ENCODE measurements at regions not wholly inside any gene's neighbourhood (a gene's known extent, or its start where the extent isn't known, plus 50 kb on each side); places are given as distances from the start of the nearest gene placed in this dataset.

- H3K9ac ChIP-seq (ENCODE audit: low read length) = no peak overlapping the region
- 100% methylated on average over 1 of the region's 3 CpGs for WGBS (ENCODE audit: insufficient coverage)
- no peak overlapping the region for H3K4me2 ChIP-seq (replicated peaks; ENCODE audit: low read depth, low read length, poor library complexity, severe bottlenecking)
- intact Hi-C loops (cut with micrococcal nuclease) = no loop called here
- ATAC-seq (ENCODE audit: low read depth) (no peak), DNase-seq (no peak)
- no peaks in the 10 kb centered on the region for H3K79me2 ChIP-seq (ENCODE audit: control insufficient read depth, insufficient read depth, low read length)
- no peak overlapping the region for H3K4me3 ChIP-seq (ENCODE audit: control extremely low read depth in 1 of 5, extremely low read depth in 1 of 5, insufficient read depth in 1 of 5, low read depth in 2 of 5, low read length in 4 of 5)
- H4K20me1 ChIP-seq (ENCODE audit: control insufficient read depth, insufficient read depth, low read length, poor library complexity, severe bottlenecking) = no peaks in the 10 kb centered on the region
- no peak overlapping the region for H2AFZ ChIP-seq (ENCODE audit: insufficient read depth, low read depth, low read length, poor library complexity, severe bottlenecking)
- Mint-ChIP-seq H3K27ac (no peak overlapping the region), H3K27me3 (peaks cover 3% of the 10 kb centered on the region), H3K4me3 (no peak overlapping the region), H3K9me3 (ENCODE audit: insufficient read depth) (peaks cover 6% of the 10 kb centered on the region), H3K4me1 (no peaks in the 10 kb centered on the region)
- no peak overlapping the region for H3K27ac ChIP-seq (ENCODE audit: low read length in 2 of 2)
- TF ChIP-seq, protein P1, sequence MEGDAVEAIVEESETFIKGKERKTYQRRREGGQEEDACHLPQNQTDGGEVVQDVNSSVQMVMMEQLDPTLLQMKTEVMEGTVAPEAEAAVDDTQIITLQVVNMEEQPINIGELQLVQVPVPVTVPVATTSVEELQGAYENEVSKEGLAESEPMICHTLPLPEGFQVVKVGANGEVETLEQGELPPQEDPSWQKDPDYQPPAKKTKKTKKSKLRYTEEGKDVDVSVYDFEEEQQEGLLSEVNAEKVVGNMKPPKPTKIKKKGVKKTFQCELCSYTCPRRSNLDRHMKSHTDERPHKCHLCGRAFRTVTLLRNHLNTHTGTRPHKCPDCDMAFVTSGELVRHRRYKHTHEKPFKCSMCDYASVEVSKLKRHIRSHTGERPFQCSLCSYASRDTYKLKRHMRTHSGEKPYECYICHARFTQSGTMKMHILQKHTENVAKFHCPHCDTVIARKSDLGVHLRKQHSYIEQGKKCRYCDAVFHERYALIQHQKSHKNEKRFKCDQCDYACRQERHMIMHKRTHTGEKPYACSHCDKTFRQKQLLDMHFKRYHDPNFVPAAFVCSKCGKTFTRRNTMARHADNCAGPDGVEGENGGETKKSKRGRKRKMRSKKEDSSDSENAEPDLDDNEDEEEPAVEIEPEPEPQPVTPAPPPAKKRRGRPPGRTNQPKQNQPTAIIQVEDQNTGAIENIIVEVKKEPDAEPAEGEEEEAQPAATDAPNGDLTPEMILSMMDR (IDR thresholded peaks at IDR 0.05) = no peak
- H3K36me3 ChIP-seq (replicated peaks in 1 of 2; ENCODE audit: control extremely low read depth in 1 of 2, control insufficient read depth in 1 of 2, extremely low read depth in 1 of 2, insufficient read depth in 2 of 2, low read length in 1 of 2) = no peaks in the 10 kb centered on the region
- H3K4me1 ChIP-seq (ENCODE audit: control insufficient read depth in 2 of 2, insufficient read depth in 2 of 2, low read length in 2 of 2) = no peaks in the 10 kb centered on the region
- peaks cover 0 to 12% (median 8%) of the 10 kb centered on the region in 3 donors for H3K9me3 ChIP-seq (ENCODE audit: control extremely low read depth in 1 of 3, control insufficient read depth in 2 of 3, insufficient read depth in 1 of 3, low read length in 2 of 3)
- CTCF ChIA-PET = no interaction called here
- POLR2A ChIA-PET = no interaction called here
- peaks cover 0 to 3% (median 0%) of the 10 kb centered on the region in 4 experiments for H3K27me3 ChIP-seq (replicated peaks in 1 of 4; ENCODE audit: control extremely low read depth in 1 of 4, control insufficient read depth in 3 of 4, insufficient read depth in 4 of 4, low read length in 3 of 4)
These were observed 546.0 kb downstream of the MN1 start for GRCh38 chr22:27255580-27255979.

DNA sequence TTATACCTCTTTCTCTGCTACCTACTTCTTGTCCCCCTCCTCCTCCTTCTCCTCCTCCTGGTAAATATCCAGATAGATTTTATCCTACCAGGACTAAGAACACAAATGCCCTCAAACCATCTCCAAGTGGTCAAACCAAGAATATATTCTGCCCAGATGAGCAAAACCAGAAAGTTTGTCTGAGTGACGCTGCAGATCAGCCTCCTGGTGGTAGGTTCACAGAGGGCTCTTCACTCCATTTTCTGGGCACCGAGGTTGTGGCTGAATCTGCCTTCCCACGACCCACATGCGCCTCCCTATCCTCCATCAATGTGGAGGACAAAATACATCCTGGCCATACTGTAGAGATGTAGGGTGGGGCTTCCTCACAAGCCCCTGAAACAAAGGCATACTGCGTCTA is 543.6 kb downstream of the MN1 start:
- H3K27me3 ChIP-seq (replicated peaks in 1 of 4; ENCODE audit: control extremely low read depth in 1 of 4, control insufficient read depth in 3 of 4, insufficient read depth in 4 of 4, low read length in 3 of 4) = peaks cover 0 to 3% (median 0%) of the 10 kb centered on the region in 4 experiments
- ATAC-seq (ENCODE audit: low read depth) (no peak), DNase-seq (no peak)
- Mint-ChIP-seq H3K27me3 (peaks cover 3% of the 10 kb centered on the region), H3K4me1 (no peaks in the 10 kb centered on the region), H3K27ac (no peak overlapping the region), H3K9me3 (ENCODE audit: insufficient read depth) (peaks cover 6% of the 10 kb centered on the region), H3K4me3 (no peak overlapping the region)
- H3K79me2 ChIP-seq (ENCODE audit: control insufficient read depth, insufficient read depth, low read length) = no peaks in the 10 kb centered on the region
- no peaks in the 10 kb centered on the region for H3K36me3 ChIP-seq (replicated peaks in 1 of 2; ENCODE audit: control extremely low read depth in 1 of 2, control insufficient read depth in 1 of 2, extremely low read depth in 1 of 2, insufficient read depth in 2 of 2, low read length in 1 of 2)
- ChIA-PET POLR2A (no interaction called here), CTCF (no interaction called here)
- H2AFZ ChIP-seq (ENCODE audit: insufficient read depth, low read depth, low read length, poor library complexity, severe bottlenecking) = no peak overlapping the region
- TF ChIP-seq, protein P1 (IDR thresholded peaks at IDR 0.05) = no peak
- TF ChIP-seq EZH2 (IDR thresholded peaks at IDR 0.05; ENCODE audit: borderline replicate concordance, insufficient read depth, low read depth, low read length, poor library complexity, severe bottlenecking) = no peak
- no peak overlapping the region for H3K9ac ChIP-seq (ENCODE audit: low read length)
- no peaks in the 10 kb centered on the region for H3K4me1 ChIP-seq (ENCODE audit: control insufficient read depth in 2 of 2, insufficient read depth in 2 of 2, low read length in 2 of 2)
- intact Hi-C loops (cut with micrococcal nuclease) = no loop called here
- H3K9me3 ChIP-seq (ENCODE audit: control extremely low read depth in 1 of 3, control insufficient read depth in 2 of 3, insufficient read depth in 1 of 3, low read length in 2 of 3) = peaks cover 0 to 19% (median 8%) of the 10 kb centered on the region in 3 donors
- H3K4me2 ChIP-seq (replicated peaks; ENCODE audit: low read depth, low read length, poor library complexity, severe bottlenecking) = no peak overlapping the region
- no peak overlapping the region for H3K27ac ChIP-seq (ENCODE audit: low read length in 2 of 2)
- no peak overlapping the region for H3K4me3 ChIP-seq (ENCODE audit: control extremely low read depth in 1 of 5, extremely low read depth in 1 of 5, insufficient read depth in 1 of 5, low read depth in 2 of 5, low read length in 4 of 5)
- no peaks in the 10 kb centered on the region for H4K20me1 ChIP-seq (ENCODE audit: control insufficient read depth, insufficient read depth, low read length, poor library complexity, severe bottlenecking)
- 100% methylated on average over 1 of the region's 5 CpGs for WGBS (ENCODE audit: insufficient coverage)
